IMR-90 (cell line): ENCODE measurements at regions not wholly inside any gene's neighbourhood (a gene's known extent, or its start where the extent isn't known, plus 50 kb on each side); places are given as distances from the start of the nearest gene placed in this dataset.
"Not testable (repeated sequence)": the region's sequence is repeated elsewhere in the genome, so short reads cannot be mapped to it uniquely, and the experiment has no call there.

Source experiments
- ATAC-seq: fragments of 200-7000 bp; cut with Tn5 transposase; 2 replicates; pipeline ENCODE4 v1.9.1; 2020; ENCODE audit warnings: low read depth, mild to moderate bottlenecking, moderate library complexity
- BruUV-seq: library from RNA; stranded (reverse); fragments of 400-500 nt; replicated peaks from 2 replicates; lab custom pipeline; 2021; lab: Mats Ljungman, UMichigan
- CTCF ChIA-PET: fragments of 300-600 bp; formaldehyde crosslinking; extraction: SDS; loops from one replicate; lab custom pipeline; 2021; ENCODE audit warnings: antibody characterized with exemption; lab: Yijun Ruan, JAX
- POLR2A ChIA-PET: fragments of 300-600 bp; sonication (Branson Sonifier 250); formaldehyde crosslinking; loops from one replicate; lab custom pipeline; 2022; ENCODE audit warnings: antibody characterized with exemption; ENCODE audit not compliant: unreplicated experiment; lab: Charles Lee
- DNase-seq: peaks from one replicate; pipeline ENCODE4 v3.0.0; 2013
- H2AFZ ChIP-seq: replicated peaks from 2 replicates; pipeline ENCODE3; 2013; ENCODE audit warnings: low read length, mild to moderate bottlenecking; ENCODE audit not compliant: poor library complexity
- H2AK5ac ChIP-seq: 2 replicates; pipeline ENCODE4 v1.6.1; 2013; ENCODE audit warnings: low read depth, low read length, inconsistent platforms
- H2AK9ac ChIP-seq: replicated peaks from 2 replicates; pipeline ENCODE3; 2013; ENCODE audit warnings: mild to moderate bottlenecking, low read depth, low read length, moderate library complexity; ENCODE audit not compliant: poor library complexity
- H2BK120ac ChIP-seq: 2 replicates; pipeline ENCODE4 v1.6.1; 2013; ENCODE audit warnings: low read depth, low read length, inconsistent platforms
- H2BK15ac ChIP-seq: 3 replicates; pipeline ENCODE4 v1.6.1; 2013; ENCODE audit warnings: low read depth, low read length, inconsistent platforms
- H2BK20ac ChIP-seq: 2 replicates; pipeline ENCODE4 v1.6.1; 2013; ENCODE audit warnings: low read depth, mild to moderate bottlenecking, inconsistent platforms, low read length, moderate library complexity
- H2BK5ac ChIP-seq: 2 replicates; pipeline ENCODE4 v1.6.1; 2013; ENCODE audit warnings: mild to moderate bottlenecking, low read depth, low read length, inconsistent platforms; ENCODE audit not compliant: poor library complexity, severe bottlenecking
- H3K14ac ChIP-seq: replicated peaks from 2 replicates; pipeline ENCODE4 v1.6.1; 2013; ENCODE audit warnings: low read depth, low read length, inconsistent platforms
- H3K18ac ChIP-seq: 2 replicates; pipeline ENCODE4 v1.6.1; 2013; ENCODE audit warnings: low read depth, low read length, control low read depth
- H3K23ac ChIP-seq: 2 replicates; pipeline ENCODE4 v1.6.1; 2013; ENCODE audit warnings: low read depth, low read length, inconsistent platforms
- H3K27ac ChIP-seq: 2 replicates; pipeline ENCODE4 v1.5.1; 2013; ENCODE audit warnings: mild to moderate bottlenecking, control low read depth, low read length; ENCODE audit not compliant: insufficient read depth
- H3K27me3 ChIP-seq: 2 replicates; pipeline ENCODE4 v1.6.1; 2013; ENCODE audit warnings: low read length; ENCODE audit not compliant: control insufficient read depth, insufficient read depth
- H3K36me3 ChIP-seq: 2 replicates; pipeline ENCODE4 v1.6.1; 2013; ENCODE audit warnings: low read length, mixed read lengths; ENCODE audit not compliant: control insufficient read depth, insufficient read depth
- H3K4ac ChIP-seq: 2 replicates; pipeline ENCODE4 v1.6.1; 2013; ENCODE audit warnings: low read depth, low read length, inconsistent platforms
- H3K4me1 ChIP-seq: 2 replicates; pipeline ENCODE4 v1.6.1; 2013; ENCODE audit warnings: low read length, mixed read lengths; ENCODE audit not compliant: control insufficient read depth, insufficient read depth
- H3K4me2 ChIP-seq: 2 replicates; pipeline ENCODE4 v1.6.1; 2013; ENCODE audit warnings: low read depth, mild to moderate bottlenecking, control low read depth, low read length, moderate library complexity
- H3K4me3 ChIP-seq: 2 replicates; pipeline ENCODE4 v1.5.1; 2013; ENCODE audit warnings: low read depth, mild to moderate bottlenecking, control low read depth, low read length, moderate library complexity; ENCODE audit not compliant: insufficient read depth
- H3K56ac ChIP-seq: 2 replicates; pipeline ENCODE4 v1.6.1; 2013; ENCODE audit warnings: low read length, inconsistent platforms; ENCODE audit not compliant: insufficient read depth; ENCODE audit errors: extremely low read depth
- H3K79me1 ChIP-seq, 2 experiments: 2 replicates each; pipeline ENCODE4 v1.6.1; 2013; ENCODE audit warnings: low read length in 2 of 2, inconsistent platforms in 1 of 2, low read depth in 1 of 2
- H3K9ac ChIP-seq: 2 replicates; pipeline ENCODE4 v1.6.1; 2013; ENCODE audit warnings: low read depth, low read length, control low read depth
- H3K9me1 ChIP-seq: 2 replicates; pipeline ENCODE4 v1.6.1; 2013; ENCODE audit warnings: low read length, inconsistent platforms; ENCODE audit not compliant: insufficient read depth
- H3K9me3 ChIP-seq: 2 replicates; pipeline ENCODE4 v1.6.1; 2013; ENCODE audit warnings: low read length; ENCODE audit not compliant: control insufficient read depth, insufficient read depth
- H4K20me1 ChIP-seq: 2 replicates; pipeline ENCODE4 v1.6.1; 2013; ENCODE audit warnings: low read length, inconsistent platforms; ENCODE audit not compliant: insufficient read depth
- H4K5ac ChIP-seq: 2 replicates; pipeline ENCODE4 v1.6.1; 2013; ENCODE audit warnings: mild to moderate bottlenecking, low read depth, low read length, control low read depth
- H4K8ac ChIP-seq, 2 experiments: 2 replicates each; pipeline ENCODE4 v1.6.1; 2013; ENCODE audit warnings: low read depth in 2 of 2, low read length in 2 of 2, control low read depth in 1 of 2, inconsistent platforms in 1 of 2
- H4K91ac ChIP-seq: 2 replicates; pipeline ENCODE4 v1.6.1; 2013; ENCODE audit warnings: low read depth, low read length, inconsistent platforms; ENCODE audit not compliant: insufficient read depth
- WGBS, 2 experiments: methylation state at CpG; one replicate each; pipeline versions ENCODE4 v1.1.5 to v1.1.7; 2013; ENCODE audit warnings: missing lambda C conversion rate in 2 of 2; ENCODE audit not compliant: insufficient read length in 1 of 2; ENCODE audit errors: extremely low coverage in 2 of 2; 5-methylcytosine and 5-hydroxymethylcytosine counted together
- dilution Hi-C: fragments of 300-500 bp; cut with HindIII; formaldehyde crosslinking; loops from one replicate; pipeline ENCODE4 v1.14.3; 2018; ENCODE audit warnings: low sequenced_read_pairs; ENCODE audit not compliant: unreplicated experiment
- in situ Hi-C: fragments of 300-500 bp; cut with MboI; formaldehyde crosslinking; loops from 3 replicates; pipeline ENCODE4 v1.14.3; 2019; ENCODE audit warnings: low sequenced_read_pairs, inconsistent platforms, mixed read lengths
- intact Hi-C: fragments of 100-400 bp; cut with micrococcal nuclease; formaldehyde crosslinking; loops from 2 replicates; pipeline ENCODE4 v1.10.0; 2022

DNA sequence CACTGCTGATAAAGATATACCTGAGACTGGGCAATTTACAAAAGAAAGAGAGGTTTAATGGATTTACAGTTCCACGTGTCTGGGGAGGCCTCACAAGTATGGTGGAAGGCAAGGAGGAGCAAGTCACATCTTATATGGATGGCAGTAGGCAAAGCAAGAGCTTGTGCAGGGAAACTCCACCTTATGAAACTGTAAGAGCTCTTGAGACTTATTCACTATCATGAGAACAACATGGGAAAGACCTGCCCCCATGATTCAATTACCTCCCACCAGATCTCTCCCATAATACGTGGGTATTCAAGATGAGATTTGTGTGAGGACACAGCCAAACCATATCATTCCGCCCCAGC lies 55.4 kb upstream of the NAMPT start:
- H3K4me2 ChIP-seq, H3K4me1 ChIP-seq, H3K18ac ChIP-seq, H3K27me3 ChIP-seq, H3K27ac ChIP-seq, H2BK20ac ChIP-seq, H3K79me1 ChIP-seq, DNase-seq, H3K9me1 ChIP-seq, BruUV-seq, ATAC-seq, H4K8ac ChIP-seq, H3K9ac ChIP-seq, H2BK120ac ChIP-seq, H3K36me3 ChIP-seq, CTCF ChIA-PET, intact Hi-C loops, H2AK5ac ChIP-seq, H3K4me3 ChIP-seq, H3K14ac ChIP-seq, H3K23ac ChIP-seq, H2AFZ ChIP-seq, in situ Hi-C loops, H4K5ac ChIP-seq, H2BK15ac ChIP-seq, dilution Hi-C loops, H4K20me1 ChIP-seq, H3K4ac ChIP-seq, H2AK9ac ChIP-seq, H4K91ac ChIP-seq, H2BK5ac ChIP-seq, POLR2A ChIA-PET, H3K56ac ChIP-seq: not testable (repeated sequence)
- no CpG with 5 or more reads among the region's 3 CpGs for WGBS, 2 experiments
- peaks cover 17% of the 10 kb centered on the region for H3K9me3 ChIP-seq
